ENCODE measurements at regions not wholly inside any gene's neighbourhood (a gene's known extent, or its start where the extent isn't known, plus 50 kb on each side); places are given as distances from the start of the nearest gene placed in this dataset.

DNA sequence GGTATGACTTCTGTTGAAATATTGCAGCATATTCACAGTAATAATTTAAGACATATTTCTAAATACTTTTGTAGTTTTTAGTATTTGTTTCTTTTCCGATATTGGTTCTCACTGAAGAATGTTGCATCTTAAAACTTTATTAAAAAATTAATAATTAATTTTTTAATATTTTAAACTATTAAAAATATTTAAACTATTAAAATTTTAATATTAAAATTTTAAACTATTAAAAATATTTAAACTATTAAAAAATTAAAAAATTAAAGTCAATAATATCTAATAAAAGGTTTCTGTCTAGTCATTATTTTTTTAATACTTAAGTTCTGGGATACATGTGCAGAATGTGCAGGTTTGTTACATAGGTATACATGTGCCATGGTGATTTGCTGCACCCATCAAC is 149.3 kb upstream of the CCNH start (continued):
- TF ChIP-seq HCFC1 (IDR thresholded peaks at IDR 0.05; ENCODE audit: low read length) (no peak), ZNF622 (IDR thresholded peaks at IDR 0.05) (no peak)

- intact Hi-C loops (cut with micrococcal nuclease; ENCODE audit: unreplicated experiment) = no loop called here
- H3K27me3 ChIP-seq (replicated peaks in 1 of 2; ENCODE audit: control insufficient read depth in 2 of 2, insufficient read depth in 2 of 2, low read length in 1 of 2) = no peaks in the 10 kb centered on the region
- WGBS (ENCODE audit: insufficient coverage, insufficient replicate concordance, low lambda C conversion rate, missing lambda C conversion rate) = 37% methylated on average over 2 of the region's 2 CpGs
- H3K27ac ChIP-seq (ENCODE audit: control insufficient read depth, insufficient read depth) = no peak overlapping the region
- H4K20me1 ChIP-seq (ENCODE audit: control insufficient read depth, insufficient read depth) = no peaks in the 10 kb centered on the region
- ChIA-PET SMC1A (ENCODE audit: uncharacterized antibody, unreplicated experiment) (interaction anchor here (1.3 kb wide), 1 partner anchor 13 kb away, joined by 3 read pairs; no protein-coding TSS in a partner anchor), POLR2A (no interaction called here), CTCF (no interaction called here), RAD21 (ENCODE audit: unreplicated experiment) (no interaction called here)
- in situ Hi-C loops (cut with MboI) = no loop called here
- BruUV-seq (replicated peaks) = no TSS peak
- H3K36me3 ChIP-seq (ENCODE audit: control insufficient read depth in 2 of 2, insufficient read depth in 2 of 2, low read length in 1 of 2) = no peaks in the 10 kb centered on the region
- DNase-seq (ENCODE audit: low read depth, low spot score) (no peak), ATAC-seq (peak; percentile 40; the same call in 2 of the 3 replicates), FAIRE-seq (no peak)
- H3K9me3 ChIP-seq (replicated peaks; ENCODE audit: control insufficient read depth, insufficient read depth, low read length) = no peaks in the 10 kb centered on the region
- H2AFZ ChIP-seq (ENCODE audit: control insufficient read depth, low read depth, low read length) = no peak overlapping the region
- TF ChIP-seq MTA2 (IDR thresholded peaks at IDR 0.05; ENCODE audit: low read depth) (peak; percentile 33; the same call in 1 of the 2 replicates), TCF12 (IDR thresholded peaks at IDR 0.05; ENCODE audit: low read depth, low read length) (no peak), ZNF217 (IDR thresholded peaks at IDR 0.05) (no peak), BHLHE40 (IDR thresholded peaks at IDR 0.05; ENCODE audit: borderline replicate concordance in 1 of 2, low read depth in 2 of 2, low read length in 1 of 2) (peak; percentile 24 to 74; a peak in 2 of 4 replicates), MXI1 (IDR thresholded peaks at IDR 0.05; ENCODE audit: low read depth, low read length) (no peak), IKZF1 (conservative IDR thresholded peaks at IDR 0.05) (no peak), IKZF2 (IDR thresholded peaks at IDR 0.05) (no peak)
- H3K4me1 ChIP-seq (ENCODE audit: control insufficient read depth, insufficient read depth, low read length) = no peaks in the 10 kb centered on the region
- H3K9ac ChIP-seq (ENCODE audit: control insufficient read depth, insufficient read depth, low read length) = no peak overlapping the region
- H3K4me3 ChIP-seq = no peak overlapping the region
- H3K79me2 ChIP-seq (ENCODE audit: control insufficient read depth, insufficient read depth, low read length) = no peaks in the 10 kb centered on the region
- no peak overlapping the region for H3K4me2 ChIP-seq (ENCODE audit: control insufficient read depth, insufficient read depth)
Measured at GRCh38 chr5:87560528-87560927, 147.8 kb upstream of the CCNH start.

All from GM12878 (cell line).